ENCODE measurements at regions not wholly inside any gene's neighbourhood (a gene's known extent, or its start where the extent isn't known, plus 50 kb on each side); places are given as distances from the start of the nearest gene placed in this dataset.
A peak's percentile ranks its signal among the peaks of the same experiment; 100 is the strongest.

- no peak for DNase-seq
Measured at GRCh38 chr14:65329911-65330310, 82.6 kb upstream of the FUT8 start.

GRCh38 chr14:65330416-65330815 is 82.1 kb upstream of the FUT8 start:
- DNase-seq: no peak

DNA sequence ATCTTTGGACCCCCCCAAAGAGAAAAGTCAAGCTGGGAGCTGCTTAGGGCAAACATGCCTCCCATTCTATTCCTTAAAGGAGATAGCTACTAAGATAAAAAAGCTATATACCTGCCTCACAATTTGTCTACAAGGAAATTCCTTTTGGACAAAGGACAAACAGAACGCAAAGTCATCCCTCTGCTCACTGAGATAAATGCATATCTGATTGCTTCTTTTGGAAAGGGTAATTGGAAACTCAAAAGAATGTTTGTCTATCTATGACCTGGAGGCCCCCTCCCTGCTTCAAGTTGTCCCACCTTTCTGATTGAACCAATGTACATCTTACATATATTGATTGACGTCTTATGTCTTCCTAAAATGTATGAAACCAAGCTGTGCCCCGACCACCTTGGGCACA is 80.9 kb upstream of the FUT8 start:
- no peak for DNase-seq

- no peak for DNase-seq
Measured at GRCh38 chr14:65332141-65332871, 80.2 kb upstream of the FUT8 start.

GRCh38 chr14:65333943-65334687 is 78.4 kb upstream of the FUT8 start:
- DNase-seq: no peak

- DNase-seq: no peak
Measured at GRCh38 chr14:65334765-65335410, 77.6 kb upstream of the FUT8 start.

GRCh38 chr14:65335411-65335947 is 77.1 kb upstream of the FUT8 start:
- DNase-seq: no peak

- peak; percentile 37 for DNase-seq
Measured at GRCh38 chr14:65336191-65336591, 76.3 kb upstream of the FUT8 start.

- no peak for DNase-seq
Measured at GRCh38 chr14:65339866-65340265, 72.7 kb upstream of the FUT8 start.

- DNase-seq: no peak
Measured at GRCh38 chr14:65344011-65344410, 68.5 kb upstream of the FUT8 start.

DNA sequence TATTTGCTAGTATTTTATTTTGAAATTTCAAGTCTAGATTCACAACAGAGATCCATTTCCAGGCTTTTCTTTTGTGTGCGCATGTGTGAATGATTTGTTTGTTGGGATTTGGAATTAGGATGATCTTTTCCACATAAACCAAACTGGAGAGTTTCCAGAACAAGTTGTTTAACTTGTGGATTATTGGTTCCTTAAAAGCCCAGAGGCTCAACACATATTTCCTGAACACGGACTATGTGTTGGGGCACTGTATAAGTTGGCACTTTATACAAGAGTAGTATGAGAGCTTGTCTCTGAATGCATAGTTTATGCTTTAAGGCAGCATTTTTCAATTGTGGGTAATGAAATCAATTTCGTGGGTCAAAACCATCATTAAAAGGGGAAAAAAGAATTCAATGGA is 67.3 kb upstream of the FUT8 start:
- DNase-seq: no peak

- no peak for DNase-seq
Measured at GRCh38 chr14:65346474-65346873, 66.1 kb upstream of the FUT8 start.

GRCh38 chr14:65346895-65347294 is 65.6 kb upstream of the FUT8 start:
- no peak for DNase-seq

GRCh38 chr14:65348137-65348536 is 64.4 kb upstream of the FUT8 start:
- DNase-seq: no peak

DNA sequence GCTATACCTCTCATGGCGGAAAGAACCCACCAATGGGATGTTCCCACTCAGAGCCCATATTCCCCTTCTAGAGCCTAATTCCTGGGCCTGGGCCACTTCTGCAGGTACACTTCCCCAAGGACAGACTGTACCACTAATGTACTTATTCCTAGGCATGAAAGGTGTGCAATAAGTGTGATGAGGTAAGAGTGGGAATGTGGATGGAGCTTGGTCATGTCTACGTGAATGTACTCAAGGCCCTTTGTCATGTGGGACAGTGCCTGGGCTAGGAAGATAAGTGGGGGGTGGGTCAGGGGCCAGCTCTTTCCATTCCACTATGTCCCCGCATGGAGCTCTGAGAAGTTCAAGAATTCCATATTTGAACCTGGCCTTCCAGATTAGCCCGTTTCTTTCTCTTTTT is 63.4 kb upstream of the FUT8 start:
- no peak for DNase-seq

GRCh38 chr14:65351493-65352194 is 60.9 kb upstream of the FUT8 start:
- DNase-seq: no peak

- DNase-seq: no peak
Measured at GRCh38 chr14:65352964-65353530, 59.5 kb upstream of the FUT8 start.

GRCh38 chr14:65354131-65354530 is 58.4 kb upstream of the FUT8 start:
- no peak for DNase-seq

DNA sequence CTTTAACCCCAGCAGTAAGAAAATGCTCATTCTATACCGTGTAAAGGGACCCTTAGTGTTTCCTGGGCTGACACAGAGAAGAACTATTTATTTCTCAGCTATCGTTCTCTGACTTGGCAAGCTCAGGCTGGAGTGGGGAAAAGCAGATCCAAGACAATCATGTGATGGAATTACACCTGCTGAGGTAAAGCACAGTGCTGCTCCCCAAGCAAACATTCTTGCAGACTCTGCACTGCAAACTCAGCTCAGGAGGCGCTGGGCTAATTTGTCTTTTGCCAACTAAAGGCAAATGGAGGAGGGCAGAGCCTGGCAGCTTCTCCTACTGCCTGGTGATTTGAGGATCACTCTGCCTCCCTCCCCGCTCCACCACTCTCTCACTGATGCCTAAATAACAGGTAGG is 57.8 kb upstream of the FUT8 start:
- DNase-seq: no peak

GRCh38 chr14:65356327-65356836 is 56.1 kb upstream of the FUT8 start:
- DNase-seq: peak; percentile 17

DNA sequence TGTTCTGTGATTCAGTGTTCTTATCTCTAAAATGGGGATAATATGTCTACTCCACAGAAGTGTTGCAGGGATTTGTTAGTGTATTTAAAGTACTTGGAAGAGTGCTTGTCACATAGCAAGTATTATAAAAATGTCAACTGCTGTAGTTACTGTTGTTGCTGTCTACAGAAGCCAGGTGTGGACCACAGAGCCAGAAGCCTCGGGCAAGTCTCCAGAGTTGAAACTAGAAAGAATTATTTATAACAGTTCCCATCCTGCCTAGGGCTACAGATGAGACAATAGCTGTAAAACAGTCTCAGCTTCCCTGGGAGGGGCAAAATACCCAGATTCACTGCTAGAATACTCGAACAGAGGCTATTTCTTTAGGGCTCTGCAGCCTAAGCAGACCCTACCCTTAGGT is 55.4 kb upstream of the FUT8 start:
- DNase-seq: no peak

GRCh38 chr14:65357689-65358088 is 54.8 kb upstream of the FUT8 start:
- DNase-seq: no peak

DNA sequence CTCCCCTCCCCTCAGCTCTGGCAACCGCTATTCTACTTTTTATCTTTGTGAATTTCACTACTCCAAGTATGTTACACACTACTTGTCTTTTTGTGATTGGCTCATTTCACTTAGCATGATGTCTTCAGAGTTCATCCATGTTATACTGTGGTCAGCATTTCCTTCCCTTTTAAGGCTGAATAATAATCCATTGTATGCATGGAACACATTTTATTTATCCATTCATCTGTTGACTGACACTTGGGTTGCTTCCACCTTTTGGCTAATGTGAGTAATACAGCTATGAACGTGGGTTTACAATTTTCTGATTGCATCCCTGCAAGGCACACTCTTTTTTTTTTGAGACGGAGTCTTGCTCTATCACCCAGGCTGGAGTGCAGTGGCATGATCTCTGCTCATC is 53.0 kb upstream of the FUT8 start:
- DNase-seq: no peak
